HepG2 (cell line): ENCODE measurements at regions not wholly inside any gene's neighbourhood (a gene's known extent, or its start where the extent isn't known, plus 50 kb on each side); places are given as distances from the start of the nearest gene placed in this dataset.

Source experiments
- ATAC-seq: fragments of 200-7000 bp; cut with Tn5 transposase; 3 replicates; pipeline ENCODE4 v1.9.1; 2020; ENCODE audit warnings: mild to moderate bottlenecking, moderate library complexity
- BruUV-seq: library from RNA; stranded (reverse); fragments of 400-500 nt; replicated peaks from 2 replicates; lab custom pipeline; 2021; lab: Mats Ljungman, UMichigan
- CTCF ChIA-PET: fragments of 300-600 bp; formaldehyde crosslinking; extraction: SDS; loops from one replicate; lab custom pipeline; 2021; ENCODE audit warnings: low total read pairs, inconsistent platforms, low intra/inter-chr PET ratio; lab: Yijun Ruan, JAX
- POLR2A ChIA-PET: fragments of 350-600 bp; sonication (Branson Sonifier 250); formaldehyde crosslinking; loops from one replicate; lab custom pipeline; 2020; ENCODE audit warnings: antibody characterized with exemption, inconsistent platforms; lab: Yijun Ruan, JAX
- DNase-seq: peaks from one replicate; pipeline ENCODE4 v3.0.0-alpha.2; 2015; ENCODE audit warnings: low spot score
- FAIRE-seq: peaks from 3 replicates; lab custom pipeline; 2011; peaks lifted over from hg19 to GRCh38; lab: Jason Lieb, UNC
- H2AFZ ChIP-seq: one replicate; pipeline ENCODE4 v1.6.1; 2011; ENCODE audit warnings: low read length, inconsistent platforms
- H3K27ac ChIP-seq: fragments of 300-600 bp; 3 replicates; pipeline ENCODE4 v1.8.0; 2011; ENCODE audit warnings: mixed run types, mild to moderate bottlenecking, mixed read lengths, low read length, inconsistent platforms; ENCODE audit not compliant: insufficient read depth; ENCODE audit errors: extremely low read length
- H3K27me3 ChIP-seq, 2 experiments: fragments of 200-600 bp in 1 of 2; 2 replicates in 1 of 2; 3 replicates in 1 of 2; pipeline versions ENCODE4 v1.6.0 to v1.8.0; 2011; ENCODE audit warnings: low read length in 2 of 2, mild to moderate bottlenecking in 2 of 2, moderate library complexity in 2 of 2, inconsistent platforms in 1 of 2; ENCODE audit not compliant: insufficient read depth in 2 of 2, control insufficient read depth in 1 of 2
- H3K36me3 ChIP-seq, 2 experiments: fragments of 200-600 bp in 1 of 2; replicated peaks in 1 of 2; 2 replicates in 1 of 2; 3 replicates in 1 of 2; pipeline versions ENCODE4 v1.5.1 to v1.8.0; 2011; ENCODE audit warnings: low read length in 2 of 2, inconsistent platforms in 1 of 2; ENCODE audit not compliant: insufficient read depth in 2 of 2, control insufficient read depth in 1 of 2
- H3K4me1 ChIP-seq: 2 replicates; pipeline ENCODE4 v1.5.1; 2012; ENCODE audit warnings: low read length, inconsistent platforms; ENCODE audit not compliant: insufficient read depth
- H3K4me2 ChIP-seq: 2 replicates; pipeline ENCODE4 v1.6.0; 2011; ENCODE audit warnings: low read depth, low read length, inconsistent platforms
- H3K4me3 ChIP-seq, 3 experiments: fragments of 200-600 bp in 1 of 3; sonication (generic), shearing (Covaris generic) in 1 of 3; replicated peaks in 1 of 3; 2 replicates each; pipeline ENCODE4 v1.5.1; 2011 to 2016; ENCODE audit warnings: low read length in 3 of 3, inconsistent platforms in 2 of 3, low read depth in 2 of 3, mild to moderate bottlenecking in 2 of 3, control low read depth in 1 of 3, mixed read lengths in 1 of 3; ENCODE audit not compliant: insufficient read depth in 1 of 3
- H3K79me2 ChIP-seq: one replicate; pipeline ENCODE4 v1.6.1; 2011; ENCODE audit warnings: low read length, inconsistent platforms; ENCODE audit not compliant: insufficient read depth
- H3K9ac ChIP-seq: 2 replicates; pipeline ENCODE4 v1.6.0; 2011; ENCODE audit warnings: mild to moderate bottlenecking, low read depth, low read length, inconsistent platforms; ENCODE audit not compliant: insufficient read depth
- H3K9me3 ChIP-seq: 2 replicates; pipeline ENCODE4 v1.5.1; 2012; ENCODE audit warnings: mild to moderate bottlenecking, low read length
- H4K20me1 ChIP-seq: 2 replicates; pipeline ENCODE4 v1.6.0; 2011; ENCODE audit warnings: inconsistent platforms, mild to moderate bottlenecking, low read length, moderate library complexity; ENCODE audit not compliant: insufficient read depth
- ATAD3A ChIP-seq: sonication (generic); formaldehyde crosslinking; IDR thresholded peaks from 2 replicates; pipeline ENCODE4 v1.4.0; 2020; ENCODE audit warnings: missing genetic modification reagents
- CHD4 ChIP-seq: fragments of 200-600 bp; sonication (generic); IDR thresholded peaks from 2 replicates; pipeline ENCODE4 v1.7.0; 2017; ENCODE audit warnings: mild to moderate bottlenecking, low read length, borderline replicate concordance
- GPN1 ChIP-seq: sonication (generic); formaldehyde crosslinking; IDR thresholded peaks from 2 replicates; pipeline ENCODE4 v1.5.1; 2020; ENCODE audit warnings: missing genetic modification reagents, borderline replicate concordance
- HMGXB4 ChIP-seq, 2 experiments: sonication (generic) in 1 of 2; formaldehyde crosslinking in 1 of 2; IDR thresholded peaks; 2 replicates each; pipeline versions ENCODE4 v1.4.0 to v1.6.1; 2018 to 2020; ENCODE audit warnings: missing genetic modification reagents in 2 of 2, borderline replicate concordance in 1 of 2, low read depth in 1 of 2, mild to moderate bottlenecking in 1 of 2, missing biosample characterization in 1 of 2
- SSRP1 ChIP-seq: IDR thresholded peaks from 2 replicates; pipeline ENCODE4 v1.6.1; 2016; ENCODE audit warnings: control low read depth
- TARDBP ChIP-seq: sonication (generic); formaldehyde crosslinking; IDR thresholded peaks from 2 replicates; pipeline ENCODE4 v1.8.0; 2022; ENCODE audit warnings: mild to moderate bottlenecking, missing genetic modification reagents
- TRIM24 ChIP-seq: sonication (generic); formaldehyde crosslinking; IDR thresholded peaks from 2 replicates; pipeline ENCODE4 v1.8.0; 2022; ENCODE audit warnings: mild to moderate bottlenecking, missing genetic modification reagents
- ZNF260 ChIP-seq: sonication (generic); formaldehyde crosslinking; IDR thresholded peaks from 2 replicates; pipeline ENCODE4 v1.4.0; 2020; ENCODE audit warnings: missing genetic modification reagents, low read depth, mild to moderate bottlenecking, borderline replicate concordance
- ZNF788 ChIP-seq: sonication (generic); formaldehyde crosslinking; IDR thresholded peaks from 2 replicates; pipeline ENCODE4 v1.5.0; 2020; ENCODE audit warnings: mild to moderate bottlenecking, missing genetic modification reagents, borderline replicate concordance
- ZNF878 ChIP-seq: sonication (generic); formaldehyde crosslinking; IDR thresholded peaks from 2 replicates; pipeline ENCODE4 v1.8.1; 2023; ENCODE audit warnings: mild to moderate bottlenecking, missing genetic modification reagents, moderate library complexity
- WGBS: methylation state at CpG from one replicate; pipeline ENCODE4 v1.1.6; 2017; ENCODE audit warnings: low lambda C conversion rate; 5-methylcytosine and 5-hydroxymethylcytosine counted together
- in situ Hi-C: cut with HindIII; loops from 2 replicates; pipeline ENCODE4 v1.10.0; 2017; ENCODE audit warnings: low pct_unique_long_range_greater_than_20kb; ENCODE audit not compliant: extremely low pct_ligation_motif_present
- intact Hi-C: fragments of 100-400 bp; cut with micrococcal nuclease; formaldehyde crosslinking; loops from one replicate; pipeline ENCODE4 v1.10.0; 2022; ENCODE audit not compliant: unreplicated experiment
- TF ChIP-seq, protein P1 (sequence below): sonication (generic); formaldehyde crosslinking; IDR thresholded peaks from 2 replicates; pipeline ENCODE4 v1.4.0; 2020; ENCODE audit warnings: missing genetic modification reagents, borderline replicate concordance
- TF ChIP-seq, protein P2 (sequence below): sonication (generic); formaldehyde crosslinking; IDR thresholded peaks from 2 replicates; pipeline ENCODE4 v1.4.0; 2020; ENCODE audit warnings: mild to moderate bottlenecking, missing genetic modification reagents
- TF ChIP-seq, protein P3 (sequence below): sonication (generic); formaldehyde crosslinking; IDR thresholded peaks from 2 replicates; pipeline ENCODE4 v1.5.0; 2020; ENCODE audit warnings: mild to moderate bottlenecking, missing genetic modification reagents
- TF ChIP-seq, protein P4 (sequence below): IDR thresholded peaks from 2 replicates; pipeline ENCODE4 v1.6.1; 2016; ENCODE audit warnings: mild to moderate bottlenecking, missing biosample characterization, missing genetic modification reagents
- TF ChIP-seq, protein P5 (sequence below): sonication (generic); formaldehyde crosslinking; IDR thresholded peaks from 2 replicates; pipeline ENCODE4 v1.4.0; 2020; ENCODE audit warnings: missing genetic modification reagents

DNA sequence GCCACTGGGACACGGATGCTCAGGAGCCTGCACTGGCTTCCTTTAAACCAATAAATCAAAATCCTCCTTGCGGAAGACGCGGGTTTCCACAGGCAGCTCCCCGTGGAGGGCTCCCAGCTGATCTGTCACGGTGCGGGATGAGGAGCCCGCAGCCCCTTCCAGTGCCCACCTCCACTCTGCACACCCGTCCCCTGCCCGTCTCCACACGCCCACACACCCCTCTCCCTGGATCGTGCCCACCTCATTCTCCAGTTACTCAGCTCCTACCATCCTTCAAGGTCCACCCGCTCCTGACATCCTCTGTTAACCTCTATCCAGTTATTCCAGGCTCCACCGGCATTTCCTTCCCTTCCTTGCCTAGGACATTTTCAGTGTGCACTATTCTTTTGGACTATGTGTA, 895.9 kb downstream of the TRIML1 start (continued):
- TF ChIP-seq, protein P1, sequence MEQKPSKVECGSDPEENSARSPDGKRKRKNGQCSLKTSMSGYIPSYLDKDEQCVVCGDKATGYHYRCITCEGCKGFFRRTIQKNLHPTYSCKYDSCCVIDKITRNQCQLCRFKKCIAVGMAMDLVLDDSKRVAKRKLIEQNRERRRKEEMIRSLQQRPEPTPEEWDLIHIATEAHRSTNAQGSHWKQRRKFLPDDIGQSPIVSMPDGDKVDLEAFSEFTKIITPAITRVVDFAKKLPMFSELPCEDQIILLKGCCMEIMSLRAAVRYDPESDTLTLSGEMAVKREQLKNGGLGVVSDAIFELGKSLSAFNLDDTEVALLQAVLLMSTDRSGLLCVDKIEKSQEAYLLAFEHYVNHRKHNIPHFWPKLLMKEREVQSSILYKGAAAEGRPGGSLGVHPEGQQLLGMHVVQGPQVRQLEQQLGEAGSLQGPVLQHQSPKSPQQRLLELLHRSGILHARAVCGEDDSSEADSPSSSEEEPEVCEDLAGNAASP (CRISPR knock-in tag), result no peak
- TF ChIP-seq, protein P2, sequence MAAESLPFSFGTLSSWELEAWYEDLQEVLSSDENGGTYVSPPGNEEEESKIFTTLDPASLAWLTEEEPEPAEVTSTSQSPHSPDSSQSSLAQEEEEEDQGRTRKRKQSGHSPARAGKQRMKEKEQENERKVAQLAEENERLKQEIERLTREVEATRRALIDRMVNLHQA (CRISPR knock-in tag), result no peak
- no peak for TF ChIP-seq ATAD3A (CRISPR knock-in tag)
- TF ChIP-seq, protein P3, sequence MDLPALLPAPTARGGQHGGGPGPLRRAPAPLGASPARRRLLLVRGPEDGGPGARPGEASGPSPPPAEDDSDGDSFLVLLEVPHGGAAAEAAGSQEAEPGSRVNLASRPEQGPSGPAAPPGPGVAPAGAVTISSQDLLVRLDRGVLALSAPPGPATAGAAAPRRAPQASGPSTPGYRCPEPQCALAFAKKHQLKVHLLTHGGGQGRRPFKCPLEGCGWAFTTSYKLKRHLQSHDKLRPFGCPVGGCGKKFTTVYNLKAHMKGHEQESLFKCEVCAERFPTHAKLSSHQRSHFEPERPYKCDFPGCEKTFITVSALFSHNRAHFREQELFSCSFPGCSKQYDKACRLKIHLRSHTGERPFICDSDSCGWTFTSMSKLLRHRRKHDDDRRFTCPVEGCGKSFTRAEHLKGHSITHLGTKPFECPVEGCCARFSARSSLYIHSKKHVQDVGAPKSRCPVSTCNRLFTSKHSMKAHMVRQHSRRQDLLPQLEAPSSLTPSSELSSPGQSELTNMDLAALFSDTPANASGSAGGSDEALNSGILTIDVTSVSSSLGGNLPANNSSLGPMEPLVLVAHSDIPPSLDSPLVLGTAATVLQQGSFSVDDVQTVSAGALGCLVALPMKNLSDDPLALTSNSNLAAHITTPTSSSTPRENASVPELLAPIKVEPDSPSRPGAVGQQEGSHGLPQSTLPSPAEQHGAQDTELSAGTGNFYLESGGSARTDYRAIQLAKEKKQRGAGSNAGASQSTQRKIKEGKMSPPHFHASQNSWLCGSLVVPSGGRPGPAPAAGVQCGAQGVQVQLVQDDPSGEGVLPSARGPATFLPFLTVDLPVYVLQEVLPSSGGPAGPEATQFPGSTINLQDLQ (CRISPR knock-in tag), result no peak
- TF ChIP-seq, all 625 proteins: peak for 0

DNA sequence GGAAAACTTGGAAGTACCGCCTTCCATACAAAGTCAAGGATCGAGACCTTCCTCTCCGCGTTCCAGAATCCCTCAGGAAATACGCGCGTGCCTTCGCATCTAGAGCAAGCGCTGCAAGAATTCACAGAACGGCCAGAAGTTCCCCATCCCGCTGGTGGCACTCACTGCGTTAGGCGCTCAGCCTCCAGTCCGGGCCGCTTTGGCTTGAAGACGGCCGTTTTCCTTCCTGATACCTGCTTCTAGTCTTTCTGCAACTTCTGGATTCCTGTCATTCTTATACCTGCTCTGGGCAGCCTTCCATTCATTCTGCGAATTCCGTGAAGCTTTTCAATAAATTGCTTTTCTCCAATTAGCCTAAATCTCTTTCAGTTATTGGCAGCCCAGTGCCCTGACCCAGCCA, 896.4 kb downstream of the TRIML1 start:
- H3K27ac ChIP-seq, result no peak overlapping the region
- intact Hi-C loops, result no loop called here
- no peaks in the 10 kb centered on the region for H3K9me3 ChIP-seq
- BruUV-seq, result no TSS peak
- no peak for ATAC-seq
- H2AFZ ChIP-seq, result no peak overlapping the region
- FAIRE-seq, result no peak
- no peaks in the 10 kb centered on the region for H4K20me1 ChIP-seq
- H3K4me2 ChIP-seq, result no peak overlapping the region
- WGBS, result 51% methylated on average over 18 of the region's 19 CpGs
- H3K9ac ChIP-seq, result no peak overlapping the region
- no peaks in the 10 kb centered on the region for H3K36me3 ChIP-seq
- CTCF ChIA-PET, result no interaction called here
- H3K4me1 ChIP-seq, result no peaks in the 10 kb centered on the region
- no peak overlapping the region for H3K4me3 ChIP-seq
- in situ Hi-C loops, result no loop called here
- POLR2A ChIA-PET, result no interaction called here
- H3K27me3 ChIP-seq, result no peaks in the 10 kb centered on the region
- no peak for DNase-seq
- H3K79me2 ChIP-seq, result no peaks in the 10 kb centered on the region
- TF ChIP-seq ZNF878 (CRISPR knock-in tag), result no peak
- TF ChIP-seq ZNF260 (CRISPR knock-in tag), result no peak
- TF ChIP-seq SSRP1, result no peak
- TF ChIP-seq, protein P4, sequence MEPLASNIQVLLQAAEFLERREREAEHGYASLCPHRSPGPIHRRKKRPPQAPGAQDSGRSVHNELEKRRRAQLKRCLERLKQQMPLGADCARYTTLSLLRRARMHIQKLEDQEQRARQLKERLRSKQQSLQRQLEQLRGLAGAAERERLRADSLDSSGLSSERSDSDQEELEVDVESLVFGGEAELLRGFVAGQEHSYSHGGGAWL (CRISPR knock-in tag), result no peak
- TF ChIP-seq GPN1 (CRISPR knock-in tag), result no peak
- TF ChIP-seq, protein P5, sequence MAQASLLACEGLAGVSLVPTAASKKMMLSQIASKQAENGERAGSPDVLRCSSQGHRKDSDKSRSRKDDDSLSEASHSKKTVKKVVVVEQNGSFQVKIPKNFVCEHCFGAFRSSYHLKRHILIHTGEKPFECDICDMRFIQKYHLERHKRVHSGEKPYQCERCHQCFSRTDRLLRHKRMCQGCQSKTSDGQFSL (CRISPR knock-in tag), result no peak
- no peak for TF ChIP-seq ZNF788 (CRISPR knock-in tag)
- TF ChIP-seq TARDBP (CRISPR knock-in tag), result no peak
- TF ChIP-seq HMGXB4 (CRISPR knock-in tag; IDR thresholded peaks at IDR 0.05; ENCODE audit: borderline replicate concordance in 1 of 2, low read depth in 1 of 2), result no peak
- no peak for TF ChIP-seq TRIM24 (CRISPR knock-in tag)
- no peak for TF ChIP-seq CHD4
